ENCODE measurements at regions not wholly inside any gene's neighbourhood (a gene's known extent, or its start where the extent isn't known, plus 50 kb on each side); places are given as distances from the start of the nearest gene placed in this dataset.

DNA sequence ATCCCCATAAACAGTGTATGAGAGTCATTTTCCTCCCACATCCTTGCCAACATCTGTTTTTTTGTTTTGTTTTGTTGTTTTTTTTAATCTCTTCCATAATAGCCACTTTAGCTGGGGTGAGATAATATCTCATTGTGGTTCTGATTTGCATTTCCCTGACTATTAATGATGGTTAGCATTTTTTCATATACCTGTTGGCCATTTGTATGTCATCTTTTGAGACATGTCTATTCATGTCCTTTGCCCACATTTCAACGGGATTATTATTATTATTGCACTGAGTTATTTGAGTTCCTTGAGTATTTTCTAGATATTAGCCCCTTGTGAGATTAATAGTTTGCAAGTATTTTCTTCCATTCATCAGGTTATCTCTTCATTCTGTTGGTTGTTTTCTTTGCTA, 223.3 kb downstream of the LPIN1 start:
- ChIA-PET POLR2A (interaction anchor here (1.1 kb wide), 1 partner anchor 85 kb away, joined by 3 read pairs; no protein-coding TSS in a partner anchor), CTCF (no interaction called here)
- intact Hi-C loops (cut with micrococcal nuclease): no loop called here
- H3K36me3 Mint-ChIP-seq: peaks cover 0 to 10% (median 6%) of the 10 kb centered on the region in 5 donors
- Histone ChIP-seq H3K9me3 (ENCODE audit: control insufficient read depth in 2 of 3, low read length in 3 of 3) (peaks cover 0 to 13% (median 0%) of the 10 kb centered on the region in 3 experiments), H3K27ac (ENCODE audit: low read depth, low read length) (no peak overlapping the region), H3K36me3 (ENCODE audit: control insufficient read depth in 2 of 3, insufficient read depth in 3 of 3, low read length in 3 of 3) (no peaks in the 10 kb centered on the region), H3K4me3 (ENCODE audit: low read length) (no peak overlapping the region), H3K27me3 (ENCODE audit: control insufficient read depth in 2 of 2, insufficient read depth in 2 of 2, low read length in 2 of 2) (no peaks in the 10 kb centered on the region), H3K4me1 (ENCODE audit: control insufficient read depth in 2 of 2, insufficient read depth in 2 of 2, low read length in 2 of 2) (no peaks in the 10 kb centered on the region)
- H3K4me1 Mint-ChIP-seq: no peaks in the 10 kb centered on the region
- H3K9me3 Mint-ChIP-seq: peaks cover 3 to 41% (median 21%) of the 10 kb centered on the region in 11 donors
- no peak overlapping the region for H3K4me3 Mint-ChIP-seq
- ATAC-seq (no peak), DNase-seq (no peak)
- peaks cover 0 to 21% (median 4%) of the 10 kb centered on the region in 5 donors for H3K27me3 Mint-ChIP-seq
- H3K27ac Mint-ChIP-seq: no peak overlapping the region

DNA sequence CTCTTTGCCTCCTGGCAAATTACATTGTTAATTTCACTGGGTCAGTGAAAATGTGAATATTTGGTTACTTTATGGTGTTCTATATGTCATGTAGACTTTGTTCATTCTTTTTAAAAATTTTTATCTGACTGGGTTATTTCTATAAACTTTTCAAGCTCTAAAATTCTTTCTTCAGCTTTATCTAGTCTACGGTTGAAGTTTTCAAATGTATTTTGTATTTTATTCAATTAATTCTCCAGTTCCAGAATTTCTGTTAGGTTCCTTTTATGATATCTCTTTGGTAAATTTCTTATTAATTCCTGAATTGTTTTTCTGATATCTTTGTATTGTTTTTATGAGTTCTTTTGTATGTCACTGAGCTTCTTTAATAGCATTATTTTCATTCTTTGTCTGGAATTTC, 228.1 kb downstream of the LPIN1 start:
- Histone ChIP-seq H3K27ac (ENCODE audit: low read depth, low read length) (no peak overlapping the region), H3K27me3 (ENCODE audit: control insufficient read depth in 2 of 2, insufficient read depth in 2 of 2, low read length in 2 of 2) (no peaks in the 10 kb centered on the region), H3K36me3 (ENCODE audit: control insufficient read depth in 2 of 3, insufficient read depth in 3 of 3, low read length in 3 of 3) (no peaks in the 10 kb centered on the region), H3K9me3 (ENCODE audit: control insufficient read depth in 2 of 3, low read length in 3 of 3) (peaks cover 0 to 20% (median 0%) of the 10 kb centered on the region in 3 experiments), H3K4me1 (ENCODE audit: control insufficient read depth in 2 of 2, insufficient read depth in 2 of 2, low read length in 2 of 2) (no peaks in the 10 kb centered on the region), H3K4me3 (ENCODE audit: low read length) (no peak overlapping the region)
- peaks cover 0 to 10% (median 8%) of the 10 kb centered on the region in 5 donors for H3K36me3 Mint-ChIP-seq
- POLR2A ChIA-PET: interaction anchor here (0.7 kb wide), 1 partner anchor 13 kb away, joined by 4 read pairs; no protein-coding TSS in a partner anchor
- no peak overlapping the region for H3K4me3 Mint-ChIP-seq
- intact Hi-C loops (cut with micrococcal nuclease): no loop called here
- peaks cover 8 to 56% (median 35%) of the 10 kb centered on the region in 11 donors for H3K9me3 Mint-ChIP-seq
- ATAC-seq (no peak), DNase-seq (no peak)
- peak overlapping the region in 1 of 9 donors; percentile 3 for H3K27ac Mint-ChIP-seq
- H3K27me3 Mint-ChIP-seq: peaks cover 0 to 18% (median 7%) of the 10 kb centered on the region in 5 donors
- H3K4me1 Mint-ChIP-seq: no peaks in the 10 kb centered on the region
- CTCF ChIA-PET: interaction anchor here (1.1 kb wide), 1 partner anchor 33 kb away, joined by 3 read pairs; no protein-coding TSS in a partner anchor

DNA sequence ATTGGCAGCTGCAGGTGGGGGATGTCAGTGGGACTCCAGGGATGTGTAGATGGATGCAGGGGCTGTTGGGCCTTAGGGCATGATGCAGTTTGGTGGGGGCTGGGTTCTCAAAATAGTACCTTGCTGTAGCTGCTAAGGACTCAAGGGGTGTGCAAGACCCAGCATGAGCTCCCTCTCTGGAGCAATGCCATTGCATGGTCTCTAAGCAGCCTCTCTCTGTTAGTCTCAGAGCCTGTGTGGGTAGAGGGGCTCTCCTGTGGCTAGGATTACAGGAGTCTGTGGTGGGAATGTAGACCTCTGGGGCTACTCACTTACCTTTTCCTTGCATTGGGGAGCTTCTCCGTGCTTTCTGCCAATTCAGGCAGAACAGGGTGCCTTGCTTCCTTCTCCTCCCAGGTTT, 228.9 kb downstream of the LPIN1 start:
- H3K4me1 Mint-ChIP-seq: no peaks in the 10 kb centered on the region
- Histone ChIP-seq H3K4me1 (ENCODE audit: control insufficient read depth in 2 of 2, insufficient read depth in 2 of 2, low read length in 2 of 2) (no peaks in the 10 kb centered on the region), H3K27ac (ENCODE audit: low read depth, low read length) (no peak overlapping the region), H3K9me3 (ENCODE audit: control insufficient read depth in 2 of 3, low read length in 3 of 3) (peaks cover 0 to 20% (median 0%) of the 10 kb centered on the region in 3 experiments), H3K4me3 (ENCODE audit: low read length) (no peak overlapping the region), H3K36me3 (ENCODE audit: control insufficient read depth in 2 of 3, insufficient read depth in 3 of 3, low read length in 3 of 3) (no peaks in the 10 kb centered on the region), H3K27me3 (ENCODE audit: control insufficient read depth in 2 of 2, insufficient read depth in 2 of 2, low read length in 2 of 2) (no peaks in the 10 kb centered on the region)
- H3K36me3 Mint-ChIP-seq: peaks cover 0 to 10% (median 9%) of the 10 kb centered on the region in 5 donors
- ATAC-seq (no peak), DNase-seq (no peak)
- no peak overlapping the region for H3K4me3 Mint-ChIP-seq
- H3K27ac Mint-ChIP-seq: no peak overlapping the region
- H3K9me3 Mint-ChIP-seq: peaks cover 8 to 56% (median 35%) of the 10 kb centered on the region in 11 donors
- intact Hi-C loops (cut with micrococcal nuclease): no loop called here
- CTCF ChIA-PET: interaction anchor here (1.1 kb wide), 1 partner anchor 34 kb away, joined by 3 read pairs; no protein-coding TSS in a partner anchor
- H3K27me3 Mint-ChIP-seq: peaks cover 0 to 13% (median 7%) of the 10 kb centered on the region in 5 donors
- POLR2A ChIA-PET: no interaction called here

DNA sequence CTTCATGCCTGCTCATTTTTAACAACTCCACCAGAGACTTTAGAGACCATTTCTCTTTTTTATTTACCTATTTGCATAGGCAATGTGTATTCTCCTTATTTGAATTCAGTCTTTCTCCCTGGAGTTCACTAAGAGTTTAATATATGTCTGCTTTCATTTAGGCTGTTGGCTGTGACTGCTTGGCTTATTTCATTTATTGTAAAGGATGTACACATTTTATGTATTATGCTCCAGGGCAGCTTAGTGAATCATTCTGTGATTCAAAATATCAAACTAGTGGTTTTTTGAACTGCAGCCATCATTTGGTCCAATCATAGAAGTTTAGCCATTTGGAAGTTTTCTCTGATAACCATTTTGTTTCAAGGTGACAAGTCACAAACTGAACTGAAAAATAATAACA, 229.6 kb downstream of the LPIN1 start:
- Mint-ChIP-seq H3K4me3 (no peak overlapping the region), H3K27me3 (peaks cover 0 to 13% (median 7%) of the 10 kb centered on the region in 5 donors), H3K36me3 (peaks cover 0 to 10% (median 9%) of the 10 kb centered on the region in 5 donors), H3K27ac (no peak overlapping the region), H3K9me3 (peaks cover 8 to 53% (median 35%) of the 10 kb centered on the region in 11 donors), H3K4me1 (no peaks in the 10 kb centered on the region)
- CTCF ChIA-PET: no interaction called here
- Histone ChIP-seq H3K27ac (ENCODE audit: low read depth, low read length) (no peak overlapping the region), H3K9me3 (ENCODE audit: control insufficient read depth in 2 of 3, low read length in 3 of 3) (peaks cover 0 to 20% (median 0%) of the 10 kb centered on the region in 3 experiments), H3K4me1 (ENCODE audit: control insufficient read depth in 2 of 2, insufficient read depth in 2 of 2, low read length in 2 of 2) (no peaks in the 10 kb centered on the region), H3K27me3 (ENCODE audit: control insufficient read depth in 2 of 2, insufficient read depth in 2 of 2, low read length in 2 of 2) (no peaks in the 10 kb centered on the region), H3K4me3 (ENCODE audit: low read length) (no peak overlapping the region), H3K36me3 (ENCODE audit: control insufficient read depth in 2 of 3, insufficient read depth in 3 of 3, low read length in 3 of 3) (no peaks in the 10 kb centered on the region)
- intact Hi-C loops (cut with micrococcal nuclease): no loop called here
- POLR2A ChIA-PET: no interaction called here
- DNase-seq: no peak
- no peak for ATAC-seq

DNA sequence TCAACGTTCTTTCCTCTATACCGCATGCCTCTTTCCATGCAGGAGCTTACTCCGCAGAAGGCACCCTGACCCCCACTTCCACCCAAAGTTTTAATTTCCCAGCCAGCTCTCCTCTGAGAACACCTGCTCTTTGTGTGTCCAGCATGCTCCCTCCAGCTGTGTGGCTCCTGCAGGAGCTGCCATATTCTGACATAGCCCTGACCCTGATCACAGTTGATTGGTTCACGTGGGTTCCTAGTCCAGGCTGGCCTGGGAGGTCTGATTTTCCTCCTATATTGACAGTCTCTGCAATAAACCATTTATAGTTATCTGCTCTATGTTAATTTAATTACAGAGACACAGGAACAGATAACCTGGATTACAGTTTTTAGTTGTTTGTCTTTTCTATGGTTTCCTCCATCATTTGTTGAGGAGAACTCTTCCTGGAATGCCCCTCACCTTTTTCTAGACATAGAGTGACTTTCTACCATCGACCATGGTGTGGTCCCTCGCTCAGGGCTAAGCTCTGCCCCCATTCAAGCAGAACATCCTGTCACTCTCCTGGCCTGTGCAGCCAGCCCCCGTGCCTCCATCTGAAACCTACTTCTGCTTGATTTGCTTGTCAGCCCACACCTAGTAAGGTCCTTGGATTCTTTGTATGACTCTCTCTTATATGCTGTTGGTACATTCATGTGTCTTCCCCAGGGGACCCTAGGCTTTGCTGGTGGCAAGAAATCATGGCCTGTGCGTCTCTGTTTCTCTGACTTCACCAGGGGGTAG, 231.5 kb downstream of the LPIN1 start:
- Histone ChIP-seq H3K36me3 (ENCODE audit: control insufficient read depth in 2 of 3, insufficient read depth in 3 of 3, low read length in 3 of 3) (no peaks in the 10 kb centered on the region), H3K27ac (ENCODE audit: low read depth, low read length) (no peak overlapping the region), H3K9me3 (ENCODE audit: control insufficient read depth in 2 of 3, low read length in 3 of 3) (peaks cover 0 to 20% (median 0%) of the 10 kb centered on the region in 3 experiments), H3K27me3 (ENCODE audit: control insufficient read depth in 2 of 2, insufficient read depth in 2 of 2, low read length in 2 of 2) (peaks cover 0 to 4% of the 10 kb centered on the region in 2 donors), H3K4me3 (ENCODE audit: low read length) (no peak overlapping the region), H3K4me1 (ENCODE audit: control insufficient read depth in 2 of 2, insufficient read depth in 2 of 2, low read length in 2 of 2) (no peaks in the 10 kb centered on the region)
- Mint-ChIP-seq H3K27me3 (peaks cover 0 to 7% (median 4%) of the 10 kb centered on the region in 5 donors), H3K36me3 (peaks cover 0 to 10% (median 4%) of the 10 kb centered on the region in 5 donors), H3K4me3 (no peak overlapping the region), H3K9me3 (peaks cover 8 to 45% (median 21%) of the 10 kb centered on the region in 11 donors), H3K27ac (no peak overlapping the region), H3K4me1 (peaks cover 0 to 6% (median 0%) of the 10 kb centered on the region in 7 donors)
- DNase-seq (no peak), ATAC-seq (no peak)
- POLR2A ChIA-PET: interaction anchor here (0.8 to 1.1 kb wide), 4 partner anchors 9 to 67 kb away, joined by 3 read pairs; no protein-coding TSS in a partner anchor
- CTCF ChIA-PET: no interaction called here
- intact Hi-C loops (cut with micrococcal nuclease): no loop called here

DNA sequence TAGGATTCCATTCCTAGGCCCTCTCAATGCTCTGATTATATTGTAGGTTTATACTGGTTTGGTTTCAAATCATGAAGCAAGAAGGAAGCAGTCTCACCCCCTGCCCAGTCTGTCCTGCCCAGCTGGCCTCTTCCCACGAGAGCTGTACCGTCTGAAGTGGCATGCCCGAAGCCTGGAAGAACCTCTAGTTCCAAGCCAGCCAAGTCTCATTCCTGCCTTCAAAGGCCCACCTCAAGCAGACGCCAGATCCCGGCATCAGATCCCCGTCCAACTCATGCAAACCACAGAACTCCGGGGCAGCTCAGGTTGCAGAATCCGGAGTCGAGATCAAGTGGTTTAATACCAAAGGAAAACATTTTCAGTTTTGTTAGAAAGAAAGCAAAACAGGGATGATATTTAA, 234.4 kb downstream of the LPIN1 start:
- Histone ChIP-seq H3K27ac (ENCODE audit: low read depth, low read length) (no peak overlapping the region), H3K4me3 (ENCODE audit: low read length) (no peak overlapping the region), H3K27me3 (ENCODE audit: control insufficient read depth in 2 of 2, insufficient read depth in 2 of 2, low read length in 2 of 2) (peaks cover 0 to 4% of the 10 kb centered on the region in 2 donors), H3K36me3 (ENCODE audit: control insufficient read depth in 2 of 3, insufficient read depth in 3 of 3, low read length in 3 of 3) (no peaks in the 10 kb centered on the region), H3K4me1 (ENCODE audit: control insufficient read depth in 2 of 2, insufficient read depth in 2 of 2, low read length in 2 of 2) (no peaks in the 10 kb centered on the region), H3K9me3 (ENCODE audit: control insufficient read depth in 2 of 3, low read length in 3 of 3) (no peaks in the 10 kb centered on the region)
- Mint-ChIP-seq H3K4me1 (peaks cover 0 to 7% (median 0%) of the 10 kb centered on the region in 7 donors), H3K36me3 (peaks cover 0 to 3% (median 0%) of the 10 kb centered on the region in 5 donors), H3K27me3 (peaks cover 0 to 11% (median 0%) of the 10 kb centered on the region in 5 donors), H3K4me3 (no peak overlapping the region), H3K9me3 (peaks cover 0 to 17% (median 5%) of the 10 kb centered on the region in 11 donors), H3K27ac (no peak overlapping the region)
- CTCF ChIA-PET: no interaction called here
- ATAC-seq (no peak), DNase-seq (no peak)
- intact Hi-C loops (cut with micrococcal nuclease): no loop called here
- POLR2A ChIA-PET: no interaction called here

Measured in naive thymus-derived CD4-positive, alpha-beta T cell (primary cell).